ENCODE measurements at regions not wholly inside any gene's neighbourhood (a gene's known extent, or its start where the extent isn't known, plus 50 kb on each side); places are given as distances from the start of the nearest gene placed in this dataset.

GRCh38 chr3:127052121-127052561, 69.2 kb downstream of the PLXNA1 start:
- Histone ChIP-seq H3K36me3 (ENCODE audit: control insufficient read depth in 4 of 4, insufficient read depth in 3 of 4, low read depth in 1 of 4, low read length in 3 of 4) (no peaks in the 10 kb centered on the region), H3K27me3 (ENCODE audit: control insufficient read depth in 4 of 4, insufficient read depth in 4 of 4, low read length in 3 of 4) (no peaks in the 10 kb centered on the region), H3K27ac (ENCODE audit: low read depth in 1 of 2, low read length in 2 of 2) (no peak overlapping the region), H3K9ac (ENCODE audit: low read depth in 1 of 2, low read length in 2 of 2) (no peak overlapping the region), H3K4me3 (ENCODE audit: low read depth in 1 of 3, low read length in 3 of 3) (no peak overlapping the region), H3K9me3 (ENCODE audit: control insufficient read depth in 4 of 4, low read length in 3 of 4) (peaks cover 2 to 8% (median 5%) of the 10 kb centered on the region in 4 donors), H3K4me1 (ENCODE audit: control insufficient read depth in 4 of 4, insufficient read depth in 4 of 4, low read length in 3 of 4) (no peaks in the 10 kb centered on the region)
- DNase-seq (ENCODE audit: low spot score) = no peak
- TF ChIP-seq NR2F2 (IDR thresholded peaks at IDR 0.05) (peak; percentile 26), SP1 (IDR thresholded peaks at IDR 0.05) (no peak), RXRA (IDR thresholded peaks at IDR 0.05) (peak; percentile 34 to 58)
- 62% methylated on average over 15 of the region's 15 CpGs for WGBS

- 92% methylated on average over 6 of the region's 6 CpGs for WGBS
- no peak overlapping the region for H3K27ac ChIP-seq (ENCODE audit: low read depth in 1 of 2, low read length in 2 of 2)
- no peak overlapping the region for H3K9ac ChIP-seq (ENCODE audit: low read depth in 1 of 2, low read length in 2 of 2)
- H3K9me3 ChIP-seq (ENCODE audit: control insufficient read depth in 4 of 4, low read length in 3 of 4) = peaks cover 4 to 14% (median 9%) of the 10 kb centered on the region in 4 donors
- no peaks in the 10 kb centered on the region for H3K4me1 ChIP-seq (ENCODE audit: control insufficient read depth in 4 of 4, insufficient read depth in 4 of 4, low read length in 3 of 4)
- H3K4me3 ChIP-seq (ENCODE audit: low read depth in 1 of 3, low read length in 3 of 3) = no peak overlapping the region
- no peaks in the 10 kb centered on the region for H3K27me3 ChIP-seq (ENCODE audit: control insufficient read depth in 4 of 4, insufficient read depth in 4 of 4, low read length in 3 of 4)
- no peak for DNase-seq (ENCODE audit: low spot score)
- TF ChIP-seq ATF3 (IDR thresholded peaks at IDR 0.05) (no peak), EGR1 (IDR thresholded peaks at IDR 0.05; ENCODE audit: low read depth in 2 of 2) (no peak), HNF4A (conservative IDR thresholded peaks at IDR 0.05) (no peak), JUND (IDR thresholded peaks at IDR 0.05) (no peak), ZBTB33 (IDR thresholded peaks at IDR 0.05) (no peak), FOXA1 (IDR thresholded peaks at IDR 0.05) (no peak)
- TF ChIP-seq, protein P1, sequence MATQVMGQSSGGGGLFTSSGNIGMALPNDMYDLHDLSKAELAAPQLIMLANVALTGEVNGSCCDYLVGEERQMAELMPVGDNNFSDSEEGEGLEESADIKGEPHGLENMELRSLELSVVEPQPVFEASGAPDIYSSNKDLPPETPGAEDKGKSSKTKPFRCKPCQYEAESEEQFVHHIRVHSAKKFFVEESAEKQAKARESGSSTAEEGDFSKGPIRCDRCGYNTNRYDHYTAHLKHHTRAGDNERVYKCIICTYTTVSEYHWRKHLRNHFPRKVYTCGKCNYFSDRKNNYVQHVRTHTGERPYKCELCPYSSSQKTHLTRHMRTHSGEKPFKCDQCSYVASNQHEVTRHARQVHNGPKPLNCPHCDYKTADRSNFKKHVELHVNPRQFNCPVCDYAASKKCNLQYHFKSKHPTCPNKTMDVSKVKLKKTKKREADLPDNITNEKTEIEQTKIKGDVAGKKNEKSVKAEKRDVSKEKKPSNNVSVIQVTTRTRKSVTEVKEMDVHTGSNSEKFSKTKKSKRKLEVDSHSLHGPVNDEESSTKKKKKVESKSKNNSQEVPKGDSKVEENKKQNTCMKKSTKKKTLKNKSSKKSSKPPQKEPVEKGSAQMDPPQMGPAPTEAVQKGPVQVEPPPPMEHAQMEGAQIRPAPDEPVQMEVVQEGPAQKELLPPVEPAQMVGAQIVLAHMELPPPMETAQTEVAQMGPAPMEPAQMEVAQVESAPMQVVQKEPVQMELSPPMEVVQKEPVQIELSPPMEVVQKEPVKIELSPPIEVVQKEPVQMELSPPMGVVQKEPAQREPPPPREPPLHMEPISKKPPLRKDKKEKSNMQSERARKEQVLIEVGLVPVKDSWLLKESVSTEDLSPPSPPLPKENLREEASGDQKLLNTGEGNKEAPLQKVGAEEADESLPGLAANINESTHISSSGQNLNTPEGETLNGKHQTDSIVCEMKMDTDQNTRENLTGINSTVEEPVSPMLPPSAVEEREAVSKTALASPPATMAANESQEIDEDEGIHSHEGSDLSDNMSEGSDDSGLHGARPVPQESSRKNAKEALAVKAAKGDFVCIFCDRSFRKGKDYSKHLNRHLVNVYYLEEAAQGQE (IDR thresholded peaks at IDR 0.05) = no peak
- TF ChIP-seq, protein P2, sequence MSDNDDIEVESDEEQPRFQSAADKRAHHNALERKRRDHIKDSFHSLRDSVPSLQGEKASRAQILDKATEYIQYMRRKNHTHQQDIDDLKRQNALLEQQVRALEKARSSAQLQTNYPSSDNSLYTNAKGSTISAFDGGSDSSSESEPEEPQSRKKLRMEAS (IDR thresholded peaks at IDR 0.05) = no peak
- H3K36me3 ChIP-seq (ENCODE audit: control insufficient read depth in 4 of 4, insufficient read depth in 3 of 4, low read depth in 1 of 4, low read length in 3 of 4) = no peaks in the 10 kb centered on the region
Measured at GRCh38 chr3:127053026-127053425, 70.1 kb downstream of the PLXNA1 start.

GRCh38 chr3:127053450-127053849, 70.5 kb downstream of the PLXNA1 start:
- no peak for DNase-seq (ENCODE audit: low spot score)
- Histone ChIP-seq H3K9ac (ENCODE audit: low read depth in 1 of 2, low read length in 2 of 2) (no peak overlapping the region), H3K4me1 (ENCODE audit: control insufficient read depth in 4 of 4, insufficient read depth in 4 of 4, low read length in 3 of 4) (no peaks in the 10 kb centered on the region), H3K27ac (ENCODE audit: low read depth in 1 of 2, low read length in 2 of 2) (no peak overlapping the region), H3K27me3 (ENCODE audit: control insufficient read depth in 4 of 4, insufficient read depth in 4 of 4, low read length in 3 of 4) (no peaks in the 10 kb centered on the region), H3K9me3 (ENCODE audit: control insufficient read depth in 4 of 4, low read length in 3 of 4) (peaks cover 4 to 16% (median 10%) of the 10 kb centered on the region in 4 donors), H3K36me3 (ENCODE audit: control insufficient read depth in 4 of 4, insufficient read depth in 3 of 4, low read depth in 1 of 4, low read length in 3 of 4) (no peaks in the 10 kb centered on the region), H3K4me3 (ENCODE audit: low read depth in 1 of 3, low read length in 3 of 3) (no peak overlapping the region)
- WGBS = 87% methylated on average over 5 of the region's 5 CpGs
- TF ChIP-seq CTCF (IDR thresholded peaks at IDR 0.05; ENCODE audit: low read depth, low read length, missing input control) = no peak
- no peak for TF ChIP-seq GABPA (IDR thresholded peaks at IDR 0.05 in 1 of 2, conservative IDR thresholded peaks at IDR 0.05 in 1 of 2)
- TF ChIP-seq SP1 (IDR thresholded peaks at IDR 0.05) = no peak
- TF ChIP-seq YY1 (IDR thresholded peaks at IDR 0.05) = no peak
- no peak for TF ChIP-seq FOXA1 (IDR thresholded peaks at IDR 0.05)
- no peak for TF ChIP-seq HNF4A (conservative IDR thresholded peaks at IDR 0.05)
- TF ChIP-seq, protein P1 (IDR thresholded peaks at IDR 0.05) = no peak
